ENCODE measurements at regions not wholly inside any gene's neighbourhood (a gene's known extent, or its start where the extent isn't known, plus 50 kb on each side); places are given as distances from the start of the nearest gene placed in this dataset.
"Not testable (repeated sequence)": the region's sequence is repeated elsewhere in the genome, so short reads cannot be mapped to it uniquely, and the experiment has no call there.

DNA sequence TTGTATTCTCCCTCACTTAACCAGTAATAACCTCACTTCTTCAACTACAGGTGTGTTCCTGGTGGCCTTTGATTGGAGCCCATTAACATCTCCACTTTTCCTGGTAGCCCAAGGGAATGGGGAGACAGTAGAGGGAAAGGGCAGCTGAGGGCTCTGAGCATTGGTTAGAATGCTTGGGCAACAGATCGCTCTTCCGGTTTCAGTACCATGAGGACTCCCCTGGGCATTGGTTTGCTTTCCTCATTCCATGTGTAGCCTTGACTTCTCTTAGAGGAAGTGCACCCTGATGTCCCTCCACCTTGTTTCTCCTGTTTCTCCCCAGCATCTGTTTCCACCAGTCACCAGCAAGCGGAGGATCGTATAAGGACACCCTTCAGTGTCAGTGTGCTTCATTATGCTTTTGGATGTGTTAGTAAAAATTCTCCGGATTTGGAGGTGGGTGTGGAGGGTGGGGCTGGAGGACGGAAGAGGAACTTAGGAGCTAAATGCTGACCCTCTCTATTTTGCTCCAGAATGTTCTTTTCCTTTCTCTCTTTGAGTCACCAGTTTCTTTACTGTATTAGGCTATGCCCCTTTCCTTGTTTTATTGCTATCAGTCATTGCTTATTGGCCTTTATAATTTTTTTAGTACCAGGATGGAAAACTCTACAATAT is 50.6 kb upstream of the ZNG1B start:
- DNase-seq = not testable (repeated sequence)

DNA sequence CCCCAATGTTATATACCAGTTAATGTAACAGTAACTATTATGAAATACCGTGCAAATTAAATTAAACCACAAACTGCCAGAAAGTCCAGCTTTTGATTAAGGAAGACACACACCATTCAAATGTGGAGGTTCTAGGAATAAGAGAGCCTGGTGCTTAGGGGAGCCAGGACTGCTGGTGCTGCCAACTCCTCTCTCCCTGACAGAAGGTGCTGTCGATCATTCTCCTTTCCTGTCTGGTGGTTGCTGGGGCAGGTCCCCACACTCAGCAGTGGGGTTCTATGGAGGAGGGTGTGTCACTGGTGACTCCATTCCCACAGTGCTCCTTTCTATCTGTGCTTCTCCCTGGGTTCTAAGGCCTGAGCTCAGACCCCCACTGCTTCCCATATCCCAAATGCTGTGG is 57.9 kb upstream of the ZNG1B start:
- not testable (repeated sequence) for DNase-seq

DNA sequence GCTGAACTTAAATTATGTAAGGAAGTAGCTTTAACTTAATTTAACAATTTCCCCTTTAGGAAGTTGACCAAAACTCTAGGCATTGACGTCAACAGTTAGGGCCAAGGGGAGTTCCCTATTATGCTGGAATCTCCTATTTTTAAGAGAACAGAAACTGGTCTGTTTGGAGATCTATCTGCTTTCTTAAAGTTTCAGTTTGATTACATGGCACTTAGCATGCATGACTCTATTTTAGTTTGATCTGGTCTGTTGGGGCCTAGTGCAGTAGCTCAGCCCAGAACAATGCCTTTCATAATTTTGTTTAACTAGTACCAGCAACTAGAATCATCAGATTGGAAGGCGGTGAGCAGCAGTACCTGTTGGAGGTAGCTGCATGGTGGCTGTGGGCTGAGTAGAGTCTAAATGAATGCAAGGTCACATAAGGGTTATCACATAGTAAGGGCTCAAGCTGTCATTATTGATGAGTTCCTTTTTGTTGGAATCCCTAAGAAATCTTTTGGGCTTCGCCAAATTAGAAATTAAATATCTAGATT is 60.5 kb upstream of the ZNG1B start:
- peak; percentile 15 to 36 for DNase-seq

DNA sequence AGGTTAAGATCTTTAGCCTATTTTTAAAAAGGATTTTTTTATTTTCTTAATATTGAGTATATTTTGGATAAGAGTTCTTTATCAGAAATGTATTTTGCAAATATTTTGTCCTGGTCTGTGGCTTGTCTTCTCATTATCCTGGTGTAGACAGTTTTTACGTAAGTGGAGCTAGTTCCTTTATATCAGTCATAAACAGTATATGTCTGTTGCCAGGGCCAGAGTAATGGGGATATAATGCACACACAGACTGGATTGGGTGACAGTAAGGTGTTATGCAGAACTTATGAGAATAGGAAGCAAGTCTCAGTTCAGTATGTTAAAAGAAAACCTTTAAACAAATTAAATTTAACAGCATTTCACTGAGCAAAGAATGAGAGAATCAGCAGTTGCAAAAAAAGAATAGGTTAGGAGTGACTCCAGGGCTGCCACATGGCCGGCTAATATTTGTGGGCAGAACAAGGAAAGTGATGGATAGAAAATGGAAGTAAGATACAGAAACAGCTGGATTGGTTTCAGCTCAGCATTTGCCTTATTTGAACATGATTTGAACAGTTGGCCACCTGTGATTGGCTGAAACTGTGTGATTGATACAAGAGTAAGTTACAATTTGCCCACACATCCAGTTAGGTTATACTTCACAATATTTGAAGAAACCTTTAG is 61.1 kb upstream of the ZNG1B start:
- DNase-seq = no peak

DNA sequence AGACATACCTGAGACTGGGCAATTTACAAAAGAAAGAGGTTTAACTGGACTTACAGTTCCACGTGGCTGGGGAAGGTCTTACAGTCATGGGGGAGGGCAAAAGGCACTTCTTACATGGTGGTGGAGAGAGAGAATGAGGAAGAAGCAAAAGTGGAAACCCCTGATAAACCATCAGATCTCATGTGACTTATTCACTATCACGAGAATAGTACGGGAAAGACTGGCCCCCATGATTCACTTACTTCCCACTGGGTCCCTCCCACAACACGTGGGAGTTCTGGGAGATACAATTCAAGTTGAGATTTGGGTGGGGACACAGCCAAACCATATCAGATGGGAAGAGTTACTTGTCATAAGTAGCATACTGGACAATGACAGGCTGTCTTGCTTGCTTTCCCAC is 62.6 kb upstream of the ZNG1B start:
- DNase-seq = peak in 1 of 2 donors; percentile 47

DNA sequence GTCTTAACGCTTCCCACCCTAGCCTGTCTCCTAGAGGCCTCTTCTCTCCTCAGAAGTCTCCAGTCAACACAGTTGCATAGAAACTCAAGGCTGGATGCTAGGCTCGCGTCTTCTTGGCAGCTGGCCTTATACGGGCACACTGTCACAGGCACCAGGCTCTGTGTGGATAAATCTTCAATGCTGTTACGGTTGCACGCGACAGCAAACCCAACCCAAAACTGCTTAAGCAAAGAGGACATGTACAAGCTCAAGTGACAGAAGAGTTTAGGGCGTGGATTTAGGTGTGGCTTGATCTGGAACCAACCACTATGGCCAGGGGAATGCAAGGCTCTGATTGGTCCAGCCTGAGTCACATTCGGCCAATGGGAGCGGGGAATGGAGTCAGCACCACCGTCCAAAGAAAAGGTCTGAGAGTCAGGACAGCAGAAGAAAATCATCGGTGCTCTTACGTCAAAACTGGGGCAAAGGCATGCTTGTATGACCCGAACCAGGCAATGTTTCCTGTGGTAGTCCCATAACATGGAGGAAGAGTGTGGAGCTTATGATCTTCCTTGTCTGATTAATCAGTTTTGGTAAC is 65.1 kb upstream of the ZNG1B start:
- DNase-seq = not testable (repeated sequence)

DNA sequence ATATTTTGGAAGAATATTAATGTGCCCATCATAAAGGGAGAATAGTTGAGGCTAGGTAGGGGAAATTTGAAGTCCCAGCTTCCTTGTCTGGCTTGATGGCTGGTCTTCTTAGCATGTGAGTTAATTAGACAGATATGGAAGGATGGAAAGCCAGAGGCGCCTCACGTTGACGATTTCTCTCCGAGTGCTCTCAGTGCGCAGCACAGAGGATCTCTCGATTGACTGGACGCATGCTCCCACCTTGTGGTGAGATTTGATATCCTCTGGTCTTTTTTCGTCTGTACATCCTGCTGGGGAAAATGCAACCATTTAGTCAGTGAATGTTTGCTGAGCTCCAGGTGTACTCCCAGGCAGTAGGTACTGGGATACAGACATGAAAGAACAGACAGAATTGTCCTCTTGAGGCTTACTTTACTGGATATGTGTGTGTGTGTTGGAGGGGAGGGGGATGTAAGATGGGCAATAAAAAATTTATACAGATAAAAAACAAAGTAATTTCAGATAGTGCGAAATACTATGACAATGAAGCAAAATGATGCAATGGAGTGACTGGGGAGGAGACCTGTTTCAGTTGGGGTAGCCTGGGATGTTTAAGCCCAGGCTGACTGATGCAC is 66.9 kb upstream of the ZNG1B start:
- DNase-seq = peak; percentile 70 to 74

DNA sequence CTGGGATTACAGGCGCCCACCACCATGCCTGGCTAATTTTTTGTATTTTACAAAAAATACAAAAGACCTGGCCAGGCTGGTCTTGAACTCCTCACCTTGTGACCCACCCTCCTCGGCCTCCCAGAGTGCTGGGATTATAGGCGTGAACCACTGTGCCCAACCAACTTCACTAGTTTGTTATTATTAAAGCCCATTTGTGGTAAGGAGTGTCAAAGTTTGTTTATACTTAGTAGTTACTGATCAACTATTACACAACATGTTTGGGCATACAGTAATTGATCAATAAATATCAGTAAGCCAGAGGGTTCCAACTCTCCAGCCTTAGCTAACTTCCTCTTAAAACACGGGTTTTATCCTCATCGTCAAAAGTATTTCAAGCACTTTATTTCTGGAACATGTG is 67.5 kb upstream of the ZNG1B start:
- DNase-seq = no peak

DNA sequence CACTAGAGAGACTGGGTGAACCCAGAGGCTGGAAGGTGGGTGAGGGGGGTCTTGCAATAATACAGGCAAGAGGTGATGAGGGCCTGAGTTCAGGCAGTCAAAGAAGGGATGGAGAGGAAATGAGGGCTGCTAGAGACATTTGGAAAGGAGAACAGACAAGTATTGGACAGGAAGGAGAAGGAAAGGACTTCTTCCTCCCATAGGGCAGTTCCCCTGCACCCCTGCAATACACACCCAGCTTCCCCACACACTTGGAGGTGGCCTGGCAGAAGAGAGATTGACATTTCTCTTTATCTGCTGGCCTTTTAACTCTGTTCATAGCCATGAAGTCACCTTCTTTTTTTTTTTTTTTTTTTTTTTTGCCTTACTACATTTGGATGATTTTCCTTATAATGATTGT is 68.9 kb upstream of the ZNG1B start:
- DNase-seq = not testable (repeated sequence)

DNA sequence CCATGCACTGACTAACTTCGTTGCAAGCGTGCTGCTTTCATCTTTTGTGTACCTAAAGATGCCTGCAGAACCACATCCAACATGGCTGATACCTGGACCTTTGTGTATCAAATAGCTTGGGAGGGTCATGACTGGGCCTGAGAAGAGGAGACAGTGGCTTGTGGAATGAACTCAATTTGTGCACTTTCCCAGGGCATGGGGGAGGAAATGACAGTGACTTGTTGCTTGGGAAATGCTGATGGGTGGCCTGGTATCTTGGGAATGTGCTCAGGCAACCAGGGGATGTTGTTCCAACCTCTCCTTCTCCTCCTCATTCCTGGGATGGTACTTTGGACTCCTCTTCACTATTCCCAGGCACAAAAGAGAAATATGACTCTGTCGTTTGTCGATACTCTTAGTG is 70.7 kb upstream of the ZNG1B start:
- DNase-seq = not testable (repeated sequence)

DNA sequence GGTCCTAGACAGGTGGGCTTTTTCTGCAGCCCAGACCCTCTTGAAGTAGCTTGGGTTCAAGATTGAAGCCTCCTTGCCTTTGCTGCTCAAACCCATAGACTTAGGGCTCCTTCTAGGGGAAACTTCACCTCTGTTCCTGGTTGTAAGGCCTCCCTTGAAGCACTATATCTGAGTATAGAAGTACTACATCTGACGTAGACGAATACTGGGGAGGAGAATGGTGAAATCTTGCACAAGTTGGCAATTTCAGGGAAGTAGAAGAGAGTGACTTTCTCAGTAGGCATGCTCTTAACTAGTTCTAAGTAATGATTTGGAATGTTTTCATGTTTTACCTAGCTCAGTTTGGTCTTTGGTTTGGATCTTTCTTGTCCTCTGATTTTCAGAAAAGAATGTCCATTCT is 71.7 kb upstream of the ZNG1B start:
- DNase-seq = not testable (repeated sequence)

DNA sequence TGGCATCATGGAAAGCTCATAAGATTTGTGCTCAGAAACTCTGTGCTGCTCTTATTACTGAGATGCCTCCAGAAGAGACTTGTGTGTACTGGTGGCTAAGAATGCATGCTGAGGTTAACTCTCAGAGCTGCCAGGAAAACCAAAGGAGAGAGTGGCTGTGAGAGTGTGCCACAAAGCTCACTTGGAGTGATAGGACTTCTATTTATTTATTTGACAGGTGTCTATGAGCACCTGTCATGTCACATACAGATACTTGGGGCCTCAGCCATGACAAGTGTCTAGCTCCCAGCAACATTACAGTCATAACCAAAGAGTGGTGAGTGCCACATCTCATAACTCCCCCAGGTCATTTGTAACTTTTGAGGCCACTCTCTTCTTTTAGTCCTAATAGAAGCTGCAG is 72.2 kb upstream of the ZNG1B start:
- not testable (repeated sequence) for DNase-seq

DNA sequence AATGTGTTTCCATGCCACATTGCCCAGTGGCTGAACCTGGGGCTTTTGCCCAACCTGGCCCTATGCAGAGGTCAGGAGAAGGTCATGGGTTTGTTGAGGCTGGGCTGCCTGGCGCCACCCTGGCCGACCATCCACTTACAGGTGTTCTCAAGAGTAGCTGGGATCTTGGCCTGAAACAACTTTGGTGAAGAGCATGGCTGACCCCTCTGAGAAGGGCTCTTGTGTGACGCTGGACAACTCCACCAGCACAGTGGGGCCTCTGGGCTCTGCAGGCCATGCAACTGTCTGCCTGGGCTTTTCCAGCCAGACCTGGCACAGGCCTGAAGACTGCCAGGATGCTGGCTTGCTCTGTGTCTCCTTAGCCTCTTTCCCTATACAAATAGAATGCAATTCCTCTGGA is 76.4 kb upstream of the ZNG1B start:
- DNase-seq = no peak

DNA sequence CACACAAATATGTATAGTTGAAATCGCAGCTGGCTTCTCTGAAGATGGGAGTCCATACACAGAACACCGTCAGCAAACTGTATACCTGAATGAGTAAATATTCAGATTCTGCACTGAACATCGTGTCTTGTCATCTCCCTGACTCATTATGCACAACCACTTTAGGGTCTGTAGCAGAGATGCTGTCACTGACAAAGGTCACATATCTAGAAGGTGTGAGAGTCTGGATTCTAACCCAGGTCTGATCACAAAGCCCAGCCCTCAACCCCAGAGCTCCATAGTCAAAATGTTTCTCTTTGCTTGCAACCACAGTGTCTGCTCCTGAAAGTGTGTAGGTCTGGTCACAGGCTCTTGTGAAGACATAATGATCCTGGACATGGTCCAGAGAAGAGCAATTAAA is 78.3 kb upstream of the PAX8 start:
- no peak for DNase-seq

DNA sequence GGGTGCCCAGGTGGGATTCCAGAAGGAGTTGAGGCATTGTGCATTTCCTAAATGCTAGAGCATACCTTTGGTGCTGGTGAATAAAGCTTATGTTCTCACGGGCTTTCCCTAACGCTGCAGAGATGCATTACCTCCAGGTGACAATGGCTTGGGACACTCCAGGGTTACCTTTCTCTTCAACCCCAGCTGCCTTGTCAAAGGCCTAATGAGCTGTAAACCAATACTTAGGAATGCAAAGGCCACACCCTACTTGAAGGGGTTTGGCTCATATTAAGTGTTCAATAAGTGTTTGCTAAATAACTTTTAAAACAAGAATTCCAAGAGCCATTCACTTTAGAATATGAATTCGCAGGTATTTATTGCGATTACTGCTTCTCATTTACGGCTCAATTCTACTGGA is 77.6 kb upstream of the PAX8 start:
- not testable (repeated sequence) for DNase-seq

DNA sequence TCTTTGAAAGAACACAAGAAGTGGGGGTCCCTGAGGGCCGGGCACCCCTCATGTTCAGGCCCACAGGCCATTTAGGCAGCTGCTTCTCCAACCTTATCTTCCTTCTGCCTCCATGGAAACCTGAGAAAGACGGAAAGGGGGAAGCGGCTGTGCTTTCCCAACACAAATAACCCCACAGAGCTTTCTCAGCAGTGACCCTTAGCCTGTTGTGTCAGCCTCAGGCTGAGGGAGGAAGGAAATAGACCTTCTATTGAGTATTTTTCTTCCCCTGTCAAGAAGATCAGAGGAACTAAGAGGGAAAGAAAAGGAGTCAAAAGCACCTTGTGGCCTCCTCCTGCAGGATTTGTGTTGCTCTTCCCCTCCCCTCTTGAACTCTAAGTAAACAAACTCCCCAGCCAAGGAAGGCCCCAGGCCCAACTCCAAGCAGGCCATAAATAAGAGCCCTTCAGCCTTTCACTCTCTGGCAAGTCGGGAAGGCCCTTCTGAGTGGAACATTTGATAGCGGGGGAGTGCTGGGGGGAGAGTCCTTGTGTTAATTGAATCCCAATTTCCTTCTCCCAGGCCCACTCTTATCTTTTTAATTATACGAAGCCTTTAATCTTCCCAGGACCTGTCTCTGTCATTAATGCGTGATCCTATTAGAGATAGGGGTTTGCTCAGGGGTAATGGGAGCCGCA is 76.8 kb upstream of the PAX8 start:
- DNase-seq = not testable (repeated sequence)

DNA sequence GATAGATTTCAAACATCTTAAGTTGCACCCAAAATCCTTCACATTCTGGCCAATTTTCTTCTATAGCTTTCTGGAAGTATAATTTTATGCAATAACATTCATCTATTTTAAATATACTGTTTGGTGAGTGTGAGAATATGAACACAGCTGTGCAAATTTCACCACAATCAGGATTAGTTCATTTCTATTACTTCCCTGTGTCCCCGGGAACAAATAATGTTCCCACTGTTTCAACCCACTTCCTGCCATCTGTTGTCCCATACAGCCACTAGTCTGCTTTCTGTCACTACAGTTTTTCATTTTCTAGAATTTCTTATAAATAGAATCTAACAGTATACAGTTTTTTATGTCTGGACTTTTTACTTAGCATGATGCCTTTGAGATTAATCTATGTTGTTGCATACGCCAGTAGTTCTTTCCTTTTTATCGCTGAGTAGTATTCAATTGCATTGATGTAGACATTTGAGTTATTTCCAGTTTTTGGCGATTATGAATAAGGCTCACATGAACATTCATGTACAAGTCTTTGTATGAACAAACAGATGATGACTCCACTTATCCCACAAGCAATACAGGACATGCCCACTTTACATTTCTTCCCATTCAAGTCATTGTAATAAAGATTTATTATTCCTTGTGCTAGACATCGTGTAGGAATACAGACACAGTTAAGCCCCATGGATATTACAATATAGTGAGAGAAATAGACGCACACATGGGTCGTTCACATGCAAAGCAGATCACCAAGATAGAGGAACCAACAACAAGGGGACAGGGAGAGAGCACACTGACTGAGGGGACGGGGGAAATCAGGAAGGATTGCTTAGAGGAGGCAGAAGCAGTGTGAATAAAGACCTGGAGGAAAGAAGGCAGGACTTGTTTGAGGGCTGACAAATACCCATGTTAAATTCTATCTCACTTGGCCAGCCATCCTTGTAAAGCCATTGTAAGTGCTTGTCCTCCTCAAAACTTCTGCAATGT is 72.9 kb upstream of the PAX8 start:
- DNase-seq = no peak

DNA sequence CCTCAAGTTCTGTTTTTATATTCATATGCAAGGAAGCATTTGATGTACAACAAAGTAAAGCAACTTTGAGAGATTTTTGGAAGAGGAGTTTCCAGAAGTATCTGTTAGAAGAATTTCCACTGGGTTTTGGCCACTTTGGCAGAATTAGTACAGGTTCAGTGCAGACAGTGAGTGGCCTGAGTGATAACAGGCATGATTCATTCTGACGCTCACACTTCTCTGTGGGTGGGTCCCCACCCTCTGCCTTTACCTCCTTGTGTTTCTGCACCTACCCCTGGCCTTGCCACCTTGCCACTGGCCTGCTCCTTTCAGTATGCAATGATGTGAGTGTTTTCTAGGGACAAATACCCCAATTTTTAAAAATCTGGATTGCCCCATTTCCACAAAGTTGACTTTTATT is 65.1 kb upstream of the PAX8 start:
- not testable (repeated sequence) for DNase-seq

DNA sequence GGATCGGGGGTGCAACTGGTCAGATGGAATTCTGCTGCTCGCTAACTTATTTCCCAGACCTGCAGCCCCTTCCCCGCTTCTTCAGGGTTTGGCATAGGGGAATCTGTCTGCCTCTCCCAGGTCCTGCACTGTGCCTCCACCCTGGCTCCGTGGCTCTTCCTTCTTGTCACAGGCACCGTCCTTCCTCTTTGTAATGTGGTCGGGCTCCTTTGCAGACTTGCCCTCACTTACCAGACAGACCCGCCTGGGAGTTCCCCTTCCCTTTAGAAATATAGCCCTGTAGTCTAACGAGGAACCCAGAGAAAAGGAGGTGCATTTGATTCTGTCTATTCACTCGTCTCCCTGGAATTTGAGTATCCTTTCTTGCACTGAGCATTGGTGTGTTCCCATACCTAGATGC is 63.9 kb upstream of the PAX8 start:
- peak; percentile 13 to 55 for DNase-seq

DNA sequence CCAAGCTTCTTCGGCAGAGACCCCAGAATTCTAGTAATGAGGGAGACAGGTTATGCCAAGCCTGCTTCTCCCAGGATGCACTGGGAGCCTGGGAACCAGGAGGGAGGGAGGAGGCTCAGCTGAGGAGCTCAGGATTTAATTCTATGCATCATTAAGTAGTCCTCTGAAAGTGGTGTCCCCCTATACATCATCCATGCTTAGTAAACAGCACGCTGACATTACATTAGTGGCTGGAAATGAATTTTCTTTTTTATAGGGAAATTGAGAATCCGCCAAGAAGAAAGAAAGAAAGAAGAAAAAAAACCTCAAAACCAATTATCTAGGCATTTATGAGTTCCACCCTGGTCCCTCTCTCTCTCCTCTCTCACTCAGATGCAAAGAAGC is 63.1 kb upstream of the PAX8 start:
- not testable (repeated sequence) for DNase-seq

DNA sequence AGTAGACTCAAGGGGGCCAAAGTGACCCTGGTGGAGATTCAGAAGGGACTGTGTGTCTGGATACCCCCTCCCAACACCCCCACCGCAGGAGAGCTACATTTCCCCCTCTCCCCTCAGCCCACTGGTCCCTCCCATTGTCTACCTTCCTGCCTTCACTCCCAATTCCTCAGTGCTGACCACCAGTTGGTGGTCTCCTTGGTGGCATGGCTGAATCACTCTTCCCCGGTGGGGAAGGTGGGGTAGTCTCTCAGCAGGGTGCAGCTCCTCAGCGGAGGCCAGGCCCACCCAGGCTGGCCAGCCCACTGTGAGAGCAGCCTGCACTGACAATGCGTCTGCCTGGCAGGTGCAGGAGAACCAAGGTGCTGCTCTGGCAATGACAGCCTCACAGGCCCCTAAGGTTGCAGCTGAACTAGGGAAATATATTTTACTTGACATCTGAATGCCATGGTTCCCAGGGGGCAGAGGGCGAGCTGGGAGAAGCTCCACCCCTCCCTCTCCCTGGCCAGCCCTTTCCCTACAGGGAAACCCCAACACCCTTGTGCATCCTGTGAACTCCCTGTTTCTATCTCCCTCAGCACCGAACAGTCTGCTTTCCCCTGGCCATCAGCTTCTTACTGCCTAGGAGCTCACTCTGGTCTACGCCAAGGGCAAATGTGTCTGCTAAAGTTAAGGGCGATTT is 62.6 kb upstream of the PAX8 start:
- no peak for DNase-seq
